ENCODE measurements at regions not wholly inside any gene's neighbourhood (a gene's known extent, or its start where the extent isn't known, plus 50 kb on each side); places are given as distances from the start of the nearest gene placed in this dataset.

DNA sequence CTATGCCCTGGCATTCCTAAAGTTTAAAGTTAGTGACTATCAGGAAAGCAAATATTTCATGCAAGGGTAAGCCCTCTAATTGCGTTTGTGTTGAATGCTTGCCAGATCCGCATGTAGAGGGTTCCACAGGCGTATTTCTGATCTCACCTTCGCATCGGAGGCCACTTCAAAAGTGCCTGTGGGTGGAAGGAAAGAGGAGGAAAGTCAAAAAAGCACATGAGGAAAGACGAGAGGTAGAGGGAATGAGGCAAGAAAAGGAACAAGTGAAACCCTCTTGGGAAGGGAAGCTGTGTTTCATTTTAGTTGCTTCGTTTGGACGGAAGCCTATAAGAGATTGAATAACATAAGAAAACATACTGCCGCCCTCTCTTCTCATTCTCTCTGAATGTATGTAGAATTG, 628.8 kb downstream of the SPRY1 start:
- TF ChIP-seq, protein P1, sequence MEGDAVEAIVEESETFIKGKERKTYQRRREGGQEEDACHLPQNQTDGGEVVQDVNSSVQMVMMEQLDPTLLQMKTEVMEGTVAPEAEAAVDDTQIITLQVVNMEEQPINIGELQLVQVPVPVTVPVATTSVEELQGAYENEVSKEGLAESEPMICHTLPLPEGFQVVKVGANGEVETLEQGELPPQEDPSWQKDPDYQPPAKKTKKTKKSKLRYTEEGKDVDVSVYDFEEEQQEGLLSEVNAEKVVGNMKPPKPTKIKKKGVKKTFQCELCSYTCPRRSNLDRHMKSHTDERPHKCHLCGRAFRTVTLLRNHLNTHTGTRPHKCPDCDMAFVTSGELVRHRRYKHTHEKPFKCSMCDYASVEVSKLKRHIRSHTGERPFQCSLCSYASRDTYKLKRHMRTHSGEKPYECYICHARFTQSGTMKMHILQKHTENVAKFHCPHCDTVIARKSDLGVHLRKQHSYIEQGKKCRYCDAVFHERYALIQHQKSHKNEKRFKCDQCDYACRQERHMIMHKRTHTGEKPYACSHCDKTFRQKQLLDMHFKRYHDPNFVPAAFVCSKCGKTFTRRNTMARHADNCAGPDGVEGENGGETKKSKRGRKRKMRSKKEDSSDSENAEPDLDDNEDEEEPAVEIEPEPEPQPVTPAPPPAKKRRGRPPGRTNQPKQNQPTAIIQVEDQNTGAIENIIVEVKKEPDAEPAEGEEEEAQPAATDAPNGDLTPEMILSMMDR (optimal IDR thresholded peaks at IDR 0.05 in 1 of 3, IDR thresholded peaks at IDR 0.05 in 1 of 3, conservative IDR thresholded peaks at IDR 0.05 in 1 of 3; ENCODE audit: extremely low read depth in 1 of 3, insufficient read depth in 2 of 3, low read length in 3 of 3): no peak
- no peak for TF ChIP-seq EZH2 (IDR thresholded peaks at IDR 0.05; ENCODE audit: low read length)
